ENCODE measurements at regions not wholly inside any gene's neighbourhood (a gene's known extent, or its start where the extent isn't known, plus 50 kb on each side); places are given as distances from the start of the nearest gene placed in this dataset.

DNA sequence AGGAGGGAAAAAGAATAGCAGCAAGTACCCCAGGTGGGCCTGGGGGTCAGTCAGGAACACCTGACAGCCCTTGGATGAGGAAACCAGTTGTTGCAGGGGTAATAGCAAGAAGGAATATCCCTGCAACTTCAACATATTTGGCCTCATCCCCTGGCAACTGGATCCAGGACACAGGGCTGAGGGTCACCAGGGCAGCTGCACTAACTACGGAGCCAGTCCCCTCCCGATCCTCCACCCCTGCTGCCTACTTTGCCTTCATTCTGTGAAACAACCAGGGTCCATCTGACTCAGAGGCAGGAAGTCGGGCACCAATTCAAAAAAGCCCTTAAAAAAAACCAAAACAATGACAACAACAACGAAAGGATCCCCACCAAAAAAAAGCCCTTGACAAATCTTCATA lies 52.9 kb downstream of the FRMPD3 start:
- DNase-seq (ENCODE audit: low spot score), result no peak
- TF ChIP-seq, protein P1, sequence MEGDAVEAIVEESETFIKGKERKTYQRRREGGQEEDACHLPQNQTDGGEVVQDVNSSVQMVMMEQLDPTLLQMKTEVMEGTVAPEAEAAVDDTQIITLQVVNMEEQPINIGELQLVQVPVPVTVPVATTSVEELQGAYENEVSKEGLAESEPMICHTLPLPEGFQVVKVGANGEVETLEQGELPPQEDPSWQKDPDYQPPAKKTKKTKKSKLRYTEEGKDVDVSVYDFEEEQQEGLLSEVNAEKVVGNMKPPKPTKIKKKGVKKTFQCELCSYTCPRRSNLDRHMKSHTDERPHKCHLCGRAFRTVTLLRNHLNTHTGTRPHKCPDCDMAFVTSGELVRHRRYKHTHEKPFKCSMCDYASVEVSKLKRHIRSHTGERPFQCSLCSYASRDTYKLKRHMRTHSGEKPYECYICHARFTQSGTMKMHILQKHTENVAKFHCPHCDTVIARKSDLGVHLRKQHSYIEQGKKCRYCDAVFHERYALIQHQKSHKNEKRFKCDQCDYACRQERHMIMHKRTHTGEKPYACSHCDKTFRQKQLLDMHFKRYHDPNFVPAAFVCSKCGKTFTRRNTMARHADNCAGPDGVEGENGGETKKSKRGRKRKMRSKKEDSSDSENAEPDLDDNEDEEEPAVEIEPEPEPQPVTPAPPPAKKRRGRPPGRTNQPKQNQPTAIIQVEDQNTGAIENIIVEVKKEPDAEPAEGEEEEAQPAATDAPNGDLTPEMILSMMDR (IDR thresholded peaks at IDR 0.05; ENCODE audit: extremely low read depth, missing control alignments), result no peak

DNA sequence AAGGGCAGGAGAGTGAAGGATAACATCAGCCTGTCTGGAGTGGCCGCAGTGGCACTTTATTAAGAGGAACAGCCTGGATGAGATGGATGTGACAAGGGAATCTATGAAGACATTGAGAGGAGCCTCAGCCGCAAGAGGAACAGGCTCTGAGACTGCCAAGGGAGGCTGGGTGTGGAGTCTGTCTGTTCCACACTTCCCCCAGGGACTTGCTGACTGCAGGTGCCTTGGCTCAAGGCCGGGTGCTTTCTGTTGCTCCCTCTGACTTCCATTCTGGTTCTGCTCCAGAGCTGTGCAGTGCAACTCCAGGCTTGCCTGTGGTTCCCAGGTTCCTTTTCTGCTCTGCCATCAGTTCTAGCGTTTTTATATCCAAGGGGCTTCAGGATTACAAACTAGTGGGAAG lies 54.6 kb downstream of the FRMPD3 start:
- TF ChIP-seq, protein P1 (IDR thresholded peaks at IDR 0.05; ENCODE audit: extremely low read depth, missing control alignments), result no peak
- DNase-seq (ENCODE audit: low spot score), result no peak

DNA sequence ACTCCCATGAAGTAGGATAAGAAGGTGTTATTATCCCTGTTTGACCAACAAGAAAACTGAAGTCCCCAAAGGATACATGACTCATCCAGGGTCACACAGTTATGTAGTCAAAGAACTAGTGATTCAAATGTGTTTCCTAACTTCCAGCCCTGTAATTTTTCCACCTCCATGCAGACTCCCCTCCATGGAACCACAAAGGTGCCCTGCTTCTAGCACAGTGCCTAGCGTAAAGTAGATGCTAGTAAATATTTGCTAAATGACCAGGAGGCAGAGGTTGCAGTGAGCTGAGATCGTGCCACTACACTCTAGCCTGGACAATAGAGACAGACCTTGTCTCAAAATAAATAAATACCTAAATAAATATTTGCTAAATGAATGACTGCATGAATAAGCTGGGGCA lies 55.8 kb downstream of the FRMPD3 start:
- TF ChIP-seq, protein P1 (IDR thresholded peaks at IDR 0.05; ENCODE audit: extremely low read depth, missing control alignments), result no peak
- DNase-seq (ENCODE audit: low spot score), result no peak

DNA sequence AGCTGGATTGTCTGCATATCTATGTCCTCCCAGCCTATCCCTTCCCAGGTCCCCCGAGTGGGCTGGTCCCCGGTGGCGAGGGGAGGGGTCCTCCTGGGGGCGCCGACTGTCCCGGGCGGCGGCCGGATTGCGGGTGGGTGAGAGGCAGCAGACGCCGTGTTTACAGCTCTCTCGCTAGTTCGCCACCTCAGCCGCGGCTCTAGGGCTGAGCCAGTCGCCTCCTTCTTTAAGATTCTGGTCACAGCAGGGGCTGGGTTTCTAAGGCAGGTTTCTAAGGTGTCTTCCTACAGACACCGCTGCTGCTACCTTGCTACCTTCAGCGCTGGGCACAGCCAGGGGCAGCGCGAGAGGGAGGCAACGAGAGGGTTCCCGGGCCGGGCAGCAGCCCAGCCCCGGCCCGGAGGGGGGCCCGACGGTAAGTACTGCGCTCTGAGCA lies 57.2 kb downstream of the FRMPD3 start:
- TF ChIP-seq, protein P1 (IDR thresholded peaks at IDR 0.05; ENCODE audit: extremely low read depth, missing control alignments), result no peak

DNA sequence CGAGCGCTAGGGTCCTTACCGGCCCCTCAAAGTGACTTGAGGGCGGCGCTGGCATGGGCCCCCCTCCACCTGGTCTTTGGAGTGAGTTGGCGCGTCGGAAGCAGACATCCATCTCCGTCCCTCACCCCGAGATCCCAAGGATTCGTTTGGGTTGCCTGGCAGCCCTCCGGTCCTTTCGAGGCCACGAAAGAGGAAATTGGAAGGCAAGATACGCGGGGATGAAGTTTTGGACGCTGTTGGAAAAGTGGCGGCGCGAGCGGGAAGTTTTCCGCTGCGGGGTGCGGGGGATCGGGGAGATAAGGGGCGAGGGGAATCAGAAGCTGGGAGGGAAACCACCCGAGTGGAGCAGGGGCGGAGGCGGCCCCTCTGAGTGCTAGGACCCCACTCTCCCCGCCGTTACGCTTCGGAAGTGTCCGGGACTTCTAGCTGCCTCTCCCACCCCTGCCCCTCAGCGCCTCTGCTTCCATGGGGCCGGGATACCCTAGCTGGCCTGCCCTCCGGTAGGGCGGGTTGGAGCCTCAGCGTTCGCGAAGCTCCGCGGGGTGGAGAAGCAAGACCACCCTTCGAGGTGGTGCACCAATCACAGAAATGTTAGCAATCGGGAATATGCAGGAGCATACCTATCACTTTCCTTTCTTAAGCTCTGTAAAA lies 57.8 kb downstream of the FRMPD3 start:
- TF ChIP-seq, protein P1 (IDR thresholded peaks at IDR 0.05; ENCODE audit: extremely low read depth, missing control alignments), result no peak
- no peak for DNase-seq (ENCODE audit: low spot score)

More for the DNA sequence above, 57.2 kb downstream of the FRMPD3 start:
- no peak for DNase-seq (ENCODE audit: low spot score)

DNA sequence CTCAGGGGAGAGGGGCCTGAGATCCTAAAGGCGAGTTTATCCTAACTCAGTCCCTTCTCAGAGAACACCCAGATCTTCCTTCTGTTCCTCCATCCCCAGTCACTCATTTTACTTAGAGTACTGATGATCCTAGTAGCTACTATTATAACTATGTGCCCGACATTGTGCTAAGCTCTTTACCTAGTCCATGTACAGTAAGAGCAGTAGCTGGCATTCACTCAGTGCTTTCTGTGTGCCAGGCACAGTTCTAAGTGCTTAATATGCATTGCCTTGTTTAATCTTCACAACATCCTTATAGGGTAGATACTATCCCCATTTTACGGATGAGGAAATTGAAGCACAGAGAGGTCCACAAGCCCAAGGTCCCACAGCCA lies 58.3 kb downstream of the FRMPD3 start:
- DNase-seq (ENCODE audit: low spot score), result no peak
- TF ChIP-seq, protein P1 (IDR thresholded peaks at IDR 0.05; ENCODE audit: extremely low read depth, missing control alignments), result no peak

DNA sequence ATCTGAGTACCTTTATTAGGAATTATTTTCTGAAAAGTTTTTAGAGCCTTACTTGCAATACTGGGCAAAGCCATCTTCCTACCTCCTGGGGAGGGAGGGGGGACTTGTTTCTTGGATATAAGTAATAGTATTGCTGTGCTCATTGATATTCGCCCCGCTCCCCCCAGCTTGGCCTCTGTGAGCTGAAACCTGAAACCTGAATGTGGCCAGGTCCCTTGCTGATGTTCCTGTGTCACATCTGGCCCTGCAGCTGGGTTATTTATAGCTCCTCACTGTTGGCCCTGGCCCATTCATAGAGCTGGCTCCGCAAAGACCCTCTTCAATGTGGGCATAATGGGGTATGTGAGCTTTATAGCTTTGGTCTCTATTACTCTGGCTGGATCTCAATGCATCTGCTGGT lies 59.5 kb downstream of the FRMPD3 start:
- TF ChIP-seq, protein P1 (IDR thresholded peaks at IDR 0.05; ENCODE audit: extremely low read depth, missing control alignments), result no peak
- DNase-seq (ENCODE audit: low spot score), result no peak

Data from GM20000 (cell line).